ENCODE measurements at regions not wholly inside any gene's neighbourhood (a gene's known extent, or its start where the extent isn't known, plus 50 kb on each side); places are given as distances from the start of the nearest gene placed in this dataset.

- no peak overlapping the region for H3K4me3 ChIP-seq (ENCODE audit: low read length)
- TF ChIP-seq CTCF (conservative IDR thresholded peaks at IDR 0.05; ENCODE audit: low read length) = no peak
- peak; percentile 82 for DNase-seq (ENCODE audit: low read depth)
Observed at GRCh38 chr5:52692039-52692438, 95.7 kb upstream of the ITGA1 start.

- DNase-seq (ENCODE audit: low read depth) = peak; percentile 43
- no peak overlapping the region for H3K4me3 ChIP-seq (ENCODE audit: low read length)
- TF ChIP-seq CTCF (conservative IDR thresholded peaks at IDR 0.05; ENCODE audit: low read length) = no peak
Observed at GRCh38 chr5:52692606-52693005, 95.1 kb upstream of the ITGA1 start.

GRCh38 chr5:52693280-52693679 lies 94.4 kb upstream of the ITGA1 start:
- H3K4me3 ChIP-seq (ENCODE audit: low read length) = no peak overlapping the region
- peak; percentile 70 for TF ChIP-seq CTCF (conservative IDR thresholded peaks at IDR 0.05; ENCODE audit: low read length)
- DNase-seq (ENCODE audit: low read depth) = peak; percentile 54

DNA sequence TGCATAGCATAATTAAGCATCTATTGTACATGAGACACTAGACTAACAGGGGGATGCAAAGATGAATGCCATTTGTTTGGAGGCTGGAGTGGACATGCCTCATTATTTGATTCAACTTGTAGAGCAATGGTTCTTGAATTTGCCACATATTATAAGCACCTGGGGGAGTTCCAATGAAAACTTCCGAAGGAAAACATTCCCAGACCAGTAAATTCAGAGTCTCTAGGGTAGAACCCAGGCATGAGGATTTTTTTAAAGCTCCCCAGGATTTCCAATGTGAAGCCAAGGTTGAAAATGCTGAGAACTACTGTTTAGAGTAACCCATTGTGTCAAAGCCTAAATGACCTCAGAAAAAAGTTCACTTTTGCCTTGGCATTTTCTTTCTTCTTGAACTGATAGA lies 93.9 kb upstream of the ITGA1 start:
- DNase-seq (ENCODE audit: low read depth) = no peak
- no peak overlapping the region for H3K4me3 ChIP-seq (ENCODE audit: low read length)
- TF ChIP-seq CTCF (conservative IDR thresholded peaks at IDR 0.05; ENCODE audit: low read length) = no peak

DNA sequence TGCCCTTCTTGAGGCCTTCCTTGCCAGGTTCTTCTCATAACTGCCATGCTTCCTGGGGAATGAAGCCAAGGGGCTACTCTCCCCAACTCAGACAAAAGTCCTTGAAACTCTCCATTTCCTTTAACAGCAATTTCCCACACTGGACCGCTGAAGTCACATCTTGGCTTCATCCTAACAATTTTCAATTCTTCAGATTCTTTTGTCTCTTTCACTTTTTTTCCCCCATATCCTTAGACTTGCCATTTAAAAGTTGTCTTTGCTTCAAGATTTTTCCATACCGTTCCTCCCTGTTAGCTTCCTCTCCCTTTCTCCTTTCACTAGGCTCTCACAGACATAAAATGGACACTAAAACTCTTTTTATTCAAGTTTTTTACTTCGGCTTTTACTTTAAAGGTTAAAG lies 93.1 kb upstream of the ITGA1 start:
- no peak for TF ChIP-seq CTCF (conservative IDR thresholded peaks at IDR 0.05; ENCODE audit: low read length)
- H3K4me3 ChIP-seq (ENCODE audit: low read length) = no peak overlapping the region
- DNase-seq (ENCODE audit: low read depth) = peak; percentile 31

DNA sequence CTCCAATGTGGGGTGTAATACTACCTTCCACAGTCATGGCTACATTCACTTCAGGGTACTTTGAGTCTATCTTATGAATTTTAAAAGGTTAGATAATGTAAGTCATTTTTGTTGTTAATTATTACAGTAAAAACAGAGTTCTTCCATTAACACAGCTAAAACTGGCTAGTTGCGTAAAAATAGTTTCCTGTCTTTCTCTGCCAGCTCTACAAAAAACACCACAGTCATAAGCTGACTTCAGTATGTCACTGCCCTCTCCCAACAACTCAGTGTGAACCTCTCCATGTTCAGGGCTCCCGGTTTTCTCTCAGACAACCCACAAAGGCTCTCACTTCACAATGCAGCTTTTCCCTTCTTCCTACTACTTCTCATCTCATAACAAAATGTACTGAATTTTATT lies 84.8 kb upstream of the ITGA1 start:
- TF ChIP-seq CTCF (conservative IDR thresholded peaks at IDR 0.05; ENCODE audit: low read length) = no peak
- no peak for DNase-seq (ENCODE audit: low read depth)
- no peak overlapping the region for H3K4me3 ChIP-seq (ENCODE audit: low read length)

GRCh38 chr5:52703321-52703720 lies 84.4 kb upstream of the ITGA1 start:
- H3K4me3 ChIP-seq (ENCODE audit: low read length) = no peak overlapping the region
- no peak for DNase-seq (ENCODE audit: low read depth)
- no peak for TF ChIP-seq CTCF (conservative IDR thresholded peaks at IDR 0.05; ENCODE audit: low read length)
